ENCODE measurements at regions not wholly inside any gene's neighbourhood (a gene's known extent, or its start where the extent isn't known, plus 50 kb on each side); places are given as distances from the start of the nearest gene placed in this dataset.
A peak's percentile ranks its signal among the peaks of the same experiment; 100 is the strongest.

DNA sequence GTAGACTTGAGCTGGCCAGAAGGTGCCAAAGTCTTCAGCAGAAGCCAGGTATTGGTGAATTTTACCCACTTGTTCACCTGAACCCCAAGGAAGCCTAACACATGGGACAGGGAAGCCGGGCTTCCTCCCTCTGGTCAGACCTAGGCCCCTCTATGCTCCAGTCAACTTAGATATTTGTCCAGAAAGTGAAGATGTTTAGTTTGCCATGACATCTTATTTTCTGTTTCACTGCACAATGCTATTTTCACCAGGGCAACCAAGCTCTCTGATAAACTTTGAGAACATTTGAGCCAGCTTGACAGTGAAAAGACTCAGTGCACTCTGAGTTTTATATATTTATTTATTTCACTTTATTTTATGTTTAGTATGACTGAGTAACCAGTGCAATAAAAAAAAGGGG lies 71.0 kb downstream of the SOX14 start:
- H3K27me3 ChIP-seq (ENCODE audit: insufficient read depth), result no peaks in the 10 kb centered on the region
- peaks cover 16% of the 10 kb centered on the region for H3K4me1 Mint-ChIP-seq
- ATAC-seq (no peak), DNase-seq (ENCODE audit: low spot score) (no peak)
- no peaks in the 10 kb centered on the region for H4K20me1 ChIP-seq (replicated peaks; ENCODE audit: insufficient read depth)
- peaks cover 11% of the 10 kb centered on the region; the same call in 2 of the 3 replicates for H3K9me3 Mint-ChIP-seq
- no peaks in the 10 kb centered on the region for H3K9me2 ChIP-seq (ENCODE audit: insufficient read depth)
- no peak overlapping the region for H3K27ac Mint-ChIP-seq
- H3F3A ChIP-seq (replicated peaks; ENCODE audit: low read depth), result no peaks in the 10 kb centered on the region
- H3K4me3 ChIP-seq, result no peak overlapping the region
- no peak overlapping the region for H3K4me3 Mint-ChIP-seq
- no peak overlapping the region for H3K27ac ChIP-seq (ENCODE audit: low read depth)
- peaks cover 12% of the 10 kb centered on the region for H3K4me1 ChIP-seq (ENCODE audit: insufficient read depth)
- 0 out of 2 replicates have a peak, but pooled peaks cover 6% of the 10 kb centered on the region for H3K36me3 ChIP-seq (ENCODE audit: insufficient read depth)
- H3K79me2 ChIP-seq (replicated peaks; ENCODE audit: insufficient read depth), result no peaks in the 10 kb centered on the region
- no peak overlapping the region for H2AFZ ChIP-seq
- peaks cover 2% of the 10 kb centered on the region; the same call in 1 of the 3 replicates for H3K36me3 Mint-ChIP-seq (ENCODE audit: low read depth)
- H3K4me2 ChIP-seq, result no peak overlapping the region
- peaks cover 2% of the 10 kb centered on the region for H3K27me3 Mint-ChIP-seq (ENCODE audit: insufficient read depth, low read depth, poor library complexity)
- TF ChIP-seq ZNF114 (CRISPR knock-in tag; IDR thresholded peaks at IDR 0.05) (no peak), CREB1 (CRISPR knock-in tag; IDR thresholded peaks at IDR 0.05; ENCODE audit: low read depth) (no peak), POLR2AphosphoS5 (IDR thresholded peaks at IDR 0.05; ENCODE audit: low read depth) (no peak), NANOG (IDR thresholded peaks at IDR 0.05; ENCODE audit: borderline replicate concordance) (no peak), REST (IDR thresholded peaks at IDR 0.05; ENCODE audit: unreplicated experiment) (no peak), STAT1 (IDR thresholded peaks at IDR 0.05; ENCODE audit: unreplicated experiment) (no peak)
- TF ChIP-seq, protein P1, sequence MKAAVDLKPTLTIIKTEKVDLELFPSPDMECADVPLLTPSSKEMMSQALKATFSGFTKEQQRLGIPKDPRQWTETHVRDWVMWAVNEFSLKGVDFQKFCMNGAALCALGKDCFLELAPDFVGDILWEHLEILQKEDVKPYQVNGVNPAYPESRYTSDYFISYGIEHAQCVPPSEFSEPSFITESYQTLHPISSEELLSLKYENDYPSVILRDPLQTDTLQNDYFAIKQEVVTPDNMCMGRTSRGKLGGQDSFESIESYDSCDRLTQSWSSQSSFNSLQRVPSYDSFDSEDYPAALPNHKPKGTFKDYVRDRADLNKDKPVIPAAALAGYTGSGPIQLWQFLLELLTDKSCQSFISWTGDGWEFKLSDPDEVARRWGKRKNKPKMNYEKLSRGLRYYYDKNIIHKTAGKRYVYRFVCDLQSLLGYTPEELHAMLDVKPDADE (IDR thresholded peaks at IDR 0.05), result no peak

DNA sequence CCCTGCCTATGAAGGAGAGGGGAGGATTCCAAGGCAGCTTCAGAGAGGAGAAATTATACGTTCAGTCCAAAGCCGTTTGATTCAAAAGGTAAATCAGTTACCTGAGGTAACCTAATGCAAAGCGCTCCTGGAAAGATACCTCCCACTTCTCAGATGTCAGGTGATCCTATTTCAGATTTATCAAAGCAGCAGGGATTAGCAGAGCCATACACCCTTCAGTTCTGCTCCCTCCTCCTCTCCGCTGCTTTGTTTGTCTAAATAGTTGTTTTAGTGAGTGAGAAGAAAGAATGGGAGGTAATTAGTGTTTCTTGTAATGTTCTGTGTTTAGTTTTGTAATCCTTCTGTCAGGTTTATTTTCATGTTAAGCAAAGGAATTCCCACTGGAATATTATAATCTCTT lies 81.1 kb downstream of the SOX14 start:
- ATAC-seq (peak; percentile 81), DNase-seq (ENCODE audit: low spot score) (peak; percentile 10)
- Histone ChIP-seq H3K27ac (ENCODE audit: low read depth) (no peak overlapping the region), H3K36me3 (ENCODE audit: insufficient read depth) (no peaks in the 10 kb centered on the region), H3K9me2 (ENCODE audit: insufficient read depth) (peaks cover 5% of the 10 kb centered on the region; the same call in 1 of the 2 replicates), H3K79me2 (replicated peaks; ENCODE audit: insufficient read depth) (no peaks in the 10 kb centered on the region), H3K4me2 (peak overlapping the region; percentile 65), H4K20me1 (replicated peaks; ENCODE audit: insufficient read depth) (no peaks in the 10 kb centered on the region), H3K4me1 (ENCODE audit: insufficient read depth) (peaks cover 21% of the 10 kb centered on the region), H3F3A (replicated peaks; ENCODE audit: low read depth) (no peaks in the 10 kb centered on the region), H3K27me3 (ENCODE audit: insufficient read depth) (no peaks in the 10 kb centered on the region), H3K4me3 (no peak overlapping the region), H2AFZ (peak overlapping the region; percentile 64)
- Mint-ChIP-seq H3K27ac (no peak overlapping the region), H3K4me3 (no peak overlapping the region), H3K36me3 (ENCODE audit: low read depth) (no peaks in the 10 kb centered on the region), H3K27me3 (ENCODE audit: insufficient read depth, low read depth, poor library complexity) (peaks cover 2% of the 10 kb centered on the region), H3K9me3 (no peaks in the 10 kb centered on the region), H3K4me1 (peaks cover 25% of the 10 kb centered on the region)
- no peak for TF ChIP-seq NANOG (IDR thresholded peaks at IDR 0.05; ENCODE audit: borderline replicate concordance)
- TF ChIP-seq ZNF462 (CRISPR knock-in tag; IDR thresholded peaks at IDR 0.05), result no peak
